IMR-90 (cell line): ENCODE measurements at regions not wholly inside any gene's neighbourhood (a gene's known extent, or its start where the extent isn't known, plus 50 kb on each side); places are given as distances from the start of the nearest gene placed in this dataset.

Experiments
- ATAC-seq: fragments of 200-7000 bp; cut with Tn5 transposase; 2 replicates; pipeline ENCODE4 v1.9.1; 2020; ENCODE audit warnings: low read depth, mild to moderate bottlenecking, moderate library complexity
- BruUV-seq: library from RNA; stranded (reverse); fragments of 400-500 nt; replicated peaks from 2 replicates; lab custom pipeline; 2021; lab: Mats Ljungman, UMichigan
- CTCF ChIA-PET: fragments of 300-600 bp; formaldehyde crosslinking; extraction: SDS; loops from one replicate; lab custom pipeline; 2021; ENCODE audit warnings: antibody characterized with exemption; lab: Yijun Ruan, JAX
- POLR2A ChIA-PET: fragments of 300-600 bp; sonication (Branson Sonifier 250); formaldehyde crosslinking; loops from one replicate; lab custom pipeline; 2022; ENCODE audit warnings: antibody characterized with exemption; ENCODE audit not compliant: unreplicated experiment; lab: Charles Lee
- DNase-seq: peaks from one replicate; pipeline ENCODE4 v3.0.0; 2013
- H2AFZ ChIP-seq: replicated peaks from 2 replicates; pipeline ENCODE3; 2013; ENCODE audit warnings: low read length, mild to moderate bottlenecking; ENCODE audit not compliant: poor library complexity
- H2AK5ac ChIP-seq: 2 replicates; pipeline ENCODE4 v1.6.1; 2013; ENCODE audit warnings: low read depth, low read length, inconsistent platforms
- H2AK9ac ChIP-seq: replicated peaks from 2 replicates; pipeline ENCODE3; 2013; ENCODE audit warnings: mild to moderate bottlenecking, low read depth, low read length, moderate library complexity; ENCODE audit not compliant: poor library complexity
- H2BK120ac ChIP-seq: 2 replicates; pipeline ENCODE4 v1.6.1; 2013; ENCODE audit warnings: low read depth, low read length, inconsistent platforms
- H2BK15ac ChIP-seq: 3 replicates; pipeline ENCODE4 v1.6.1; 2013; ENCODE audit warnings: low read depth, low read length, inconsistent platforms
- H2BK20ac ChIP-seq: 2 replicates; pipeline ENCODE4 v1.6.1; 2013; ENCODE audit warnings: low read depth, mild to moderate bottlenecking, inconsistent platforms, low read length, moderate library complexity
- H2BK5ac ChIP-seq: 2 replicates; pipeline ENCODE4 v1.6.1; 2013; ENCODE audit warnings: mild to moderate bottlenecking, low read depth, low read length, inconsistent platforms; ENCODE audit not compliant: poor library complexity, severe bottlenecking
- H3K14ac ChIP-seq: replicated peaks from 2 replicates; pipeline ENCODE4 v1.6.1; 2013; ENCODE audit warnings: low read depth, low read length, inconsistent platforms
- H3K18ac ChIP-seq: 2 replicates; pipeline ENCODE4 v1.6.1; 2013; ENCODE audit warnings: low read depth, low read length, control low read depth
- H3K23ac ChIP-seq: 2 replicates; pipeline ENCODE4 v1.6.1; 2013; ENCODE audit warnings: low read depth, low read length, inconsistent platforms
- H3K27ac ChIP-seq: 2 replicates; pipeline ENCODE4 v1.5.1; 2013; ENCODE audit warnings: mild to moderate bottlenecking, control low read depth, low read length; ENCODE audit not compliant: insufficient read depth
- H3K27me3 ChIP-seq: 2 replicates; pipeline ENCODE4 v1.6.1; 2013; ENCODE audit warnings: low read length; ENCODE audit not compliant: control insufficient read depth, insufficient read depth
- H3K36me3 ChIP-seq: 2 replicates; pipeline ENCODE4 v1.6.1; 2013; ENCODE audit warnings: low read length, mixed read lengths; ENCODE audit not compliant: control insufficient read depth, insufficient read depth
- H3K4ac ChIP-seq: 2 replicates; pipeline ENCODE4 v1.6.1; 2013; ENCODE audit warnings: low read depth, low read length, inconsistent platforms
- H3K4me1 ChIP-seq: 2 replicates; pipeline ENCODE4 v1.6.1; 2013; ENCODE audit warnings: low read length, mixed read lengths; ENCODE audit not compliant: control insufficient read depth, insufficient read depth
- H3K4me2 ChIP-seq: 2 replicates; pipeline ENCODE4 v1.6.1; 2013; ENCODE audit warnings: low read depth, mild to moderate bottlenecking, control low read depth, low read length, moderate library complexity
- H3K4me3 ChIP-seq: 2 replicates; pipeline ENCODE4 v1.5.1; 2013; ENCODE audit warnings: low read depth, mild to moderate bottlenecking, control low read depth, low read length, moderate library complexity; ENCODE audit not compliant: insufficient read depth
- H3K56ac ChIP-seq: 2 replicates; pipeline ENCODE4 v1.6.1; 2013; ENCODE audit warnings: low read length, inconsistent platforms; ENCODE audit not compliant: insufficient read depth; ENCODE audit errors: extremely low read depth
- H3K79me1 ChIP-seq, 2 experiments: 2 replicates each; pipeline ENCODE4 v1.6.1; 2013; ENCODE audit warnings: low read length in 2 of 2, inconsistent platforms in 1 of 2, low read depth in 1 of 2
- H3K9ac ChIP-seq: 2 replicates; pipeline ENCODE4 v1.6.1; 2013; ENCODE audit warnings: low read depth, low read length, control low read depth
- H3K9me1 ChIP-seq: 2 replicates; pipeline ENCODE4 v1.6.1; 2013; ENCODE audit warnings: low read length, inconsistent platforms; ENCODE audit not compliant: insufficient read depth
- H3K9me3 ChIP-seq: 2 replicates; pipeline ENCODE4 v1.6.1; 2013; ENCODE audit warnings: low read length; ENCODE audit not compliant: control insufficient read depth, insufficient read depth
- H4K20me1 ChIP-seq: 2 replicates; pipeline ENCODE4 v1.6.1; 2013; ENCODE audit warnings: low read length, inconsistent platforms; ENCODE audit not compliant: insufficient read depth
- H4K5ac ChIP-seq: 2 replicates; pipeline ENCODE4 v1.6.1; 2013; ENCODE audit warnings: mild to moderate bottlenecking, low read depth, low read length, control low read depth
- H4K8ac ChIP-seq, 2 experiments: 2 replicates each; pipeline ENCODE4 v1.6.1; 2013; ENCODE audit warnings: low read depth in 2 of 2, low read length in 2 of 2, control low read depth in 1 of 2, inconsistent platforms in 1 of 2
- H4K91ac ChIP-seq: 2 replicates; pipeline ENCODE4 v1.6.1; 2013; ENCODE audit warnings: low read depth, low read length, inconsistent platforms; ENCODE audit not compliant: insufficient read depth
- CHD1 ChIP-seq: IDR thresholded peaks from 2 replicates; pipeline ENCODE4 v1.6.1; 2012; ENCODE audit warnings: low read depth, low read length, improper control_type of control experiment
- WGBS, 2 experiments: methylation state at CpG; one replicate each; pipeline versions ENCODE4 v1.1.5 to v1.1.7; 2013; ENCODE audit warnings: missing lambda C conversion rate in 2 of 2; ENCODE audit not compliant: insufficient read length in 1 of 2; ENCODE audit errors: extremely low coverage in 2 of 2; 5-methylcytosine and 5-hydroxymethylcytosine counted together
- dilution Hi-C: fragments of 300-500 bp; cut with HindIII; formaldehyde crosslinking; loops from one replicate; pipeline ENCODE4 v1.14.3; 2018; ENCODE audit warnings: low sequenced_read_pairs; ENCODE audit not compliant: unreplicated experiment
- in situ Hi-C: fragments of 300-500 bp; cut with MboI; formaldehyde crosslinking; loops from 3 replicates; pipeline ENCODE4 v1.14.3; 2019; ENCODE audit warnings: low sequenced_read_pairs, inconsistent platforms, mixed read lengths
- intact Hi-C: fragments of 100-400 bp; cut with micrococcal nuclease; formaldehyde crosslinking; loops from 2 replicates; pipeline ENCODE4 v1.10.0; 2022

DNA sequence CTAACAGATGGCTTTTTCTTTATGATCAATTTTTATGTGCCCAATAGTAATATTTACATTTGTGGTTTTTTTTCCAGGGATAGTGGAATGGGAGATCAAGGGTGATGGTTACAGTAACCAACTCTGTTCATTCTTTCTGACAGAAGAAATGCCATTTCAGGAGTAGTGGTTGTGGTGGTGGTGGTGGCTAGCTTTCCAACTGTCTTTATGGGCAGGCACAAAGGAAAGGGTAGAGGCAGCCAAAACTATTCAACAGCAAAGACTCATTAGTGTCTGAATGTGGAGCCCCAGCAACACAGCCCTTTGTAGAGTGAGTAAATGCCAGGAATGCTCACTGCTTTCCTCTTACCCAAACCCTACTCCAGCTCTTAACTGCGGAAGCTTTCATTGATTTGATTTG is 227.7 kb downstream of the RND3 start:
- no peak overlapping the region; the same call in 2 of the 3 replicates for H2BK15ac ChIP-seq
- no peak overlapping the region for H3K4me2 ChIP-seq
- no TSS peak for BruUV-seq
- no peak overlapping the region for H2AFZ ChIP-seq
- DNase-seq (no peak), ATAC-seq (peak; percentile 46)
- no peaks in the 10 kb centered on the region for H3K9me3 ChIP-seq
- dilution Hi-C loops (no loop called here), intact Hi-C loops (no loop called here), in situ Hi-C loops (no loop called here)
- no peak overlapping the region for H3K56ac ChIP-seq
- H4K20me1 ChIP-seq = no peaks in the 10 kb centered on the region
- no peak for TF ChIP-seq CHD1
- 0 out of 2 replicates have a peak overlapping the region, but pooled peaks have one; percentile 27 for H4K5ac ChIP-seq
- no peaks in the 10 kb centered on the region for H3K27me3 ChIP-seq
- H2AK5ac ChIP-seq = no peak overlapping the region; the same call in 1 of the 2 replicates
- H3K18ac ChIP-seq = 0 out of 2 replicates have a peak overlapping the region, but pooled peaks have one; percentile 33
- ChIA-PET POLR2A (no interaction called here), CTCF (no interaction called here)
- H2BK20ac ChIP-seq = peak overlapping the region; percentile 8; the same call in 1 of the 2 replicates
- no peaks in the 10 kb centered on the region for H3K9me1 ChIP-seq
- H3K4me3 ChIP-seq = no peak overlapping the region
- peaks cover 6% of the 10 kb centered on the region; the same call in 1 of the 2 replicates for H3K4me1 ChIP-seq
- no peak overlapping the region for H3K9ac ChIP-seq
- no peak overlapping the region for H2AK9ac ChIP-seq
- H2BK5ac ChIP-seq = no peak overlapping the region
- no peaks in the 10 kb centered on the region for H3K36me3 ChIP-seq
- peak overlapping the region; percentile 5 for H3K4ac ChIP-seq
- H3K27ac ChIP-seq = peak overlapping the region; percentile 21; the same call in 1 of the 2 replicates
- 0 out of 2 replicates have a peak overlapping the region, but pooled peaks have one; percentile 49 for H3K14ac ChIP-seq
- no peak overlapping the region; the same call in 1 of the 2 replicates for H4K91ac ChIP-seq
- peak overlapping the region; percentile 21; the same call in 1 of the 2 replicates for H2BK120ac ChIP-seq
- no peaks in the 10 kb centered on the region for H3K79me1 ChIP-seq
- H4K8ac ChIP-seq = no peak overlapping the region
- no CpG with 5 or more reads among the region's 1 CpG for WGBS, 2 experiments
- H3K23ac ChIP-seq = no peak overlapping the region
